Muscle of leg (tissue), 3 donors: ENCODE measurements at regions not wholly inside any gene's neighbourhood (a gene's known extent, or its start where the extent isn't known, plus 50 kb on each side); places are given as distances from the start of the nearest gene placed in this dataset.

Experiments used
- DNase-seq: peaks from one replicate; pipeline ENCODE4 v3.0.0; 2013
- H3K27ac ChIP-seq: one replicate; pipeline ENCODE4 v1.5.1; 2013; ENCODE audit warnings: mild to moderate bottlenecking, low read length, control low read depth
- H3K27me3 ChIP-seq: one replicate; pipeline ENCODE4 v1.6.1; 2013; ENCODE audit warnings: low read length; ENCODE audit not compliant: control insufficient read depth, insufficient read depth
- H3K36me3 ChIP-seq: one replicate; pipeline ENCODE4 v1.6.1; 2013; ENCODE audit warnings: low read length; ENCODE audit not compliant: control insufficient read depth, insufficient read depth
- H3K4me1 ChIP-seq: one replicate; pipeline ENCODE4 v1.6.1; 2013; ENCODE audit warnings: low read length; ENCODE audit not compliant: control insufficient read depth, insufficient read depth
- H3K4me3 ChIP-seq: one replicate; pipeline ENCODE4 v1.5.1; 2013; ENCODE audit warnings: low read length, control low read depth
- H3K9me3 ChIP-seq: replicated peaks from 2 replicates; pipeline ENCODE4 v1.6.1; 2013; ENCODE audit warnings: low read depth, low read length; ENCODE audit not compliant: control insufficient read depth
- WGBS: methylation state at CpG from one replicate; pipeline ENCODE4 v1.1.5; 2013; ENCODE audit warnings: missing lambda C conversion rate; ENCODE audit not compliant: insufficient coverage; 5-methylcytosine and 5-hydroxymethylcytosine counted together

DNA sequence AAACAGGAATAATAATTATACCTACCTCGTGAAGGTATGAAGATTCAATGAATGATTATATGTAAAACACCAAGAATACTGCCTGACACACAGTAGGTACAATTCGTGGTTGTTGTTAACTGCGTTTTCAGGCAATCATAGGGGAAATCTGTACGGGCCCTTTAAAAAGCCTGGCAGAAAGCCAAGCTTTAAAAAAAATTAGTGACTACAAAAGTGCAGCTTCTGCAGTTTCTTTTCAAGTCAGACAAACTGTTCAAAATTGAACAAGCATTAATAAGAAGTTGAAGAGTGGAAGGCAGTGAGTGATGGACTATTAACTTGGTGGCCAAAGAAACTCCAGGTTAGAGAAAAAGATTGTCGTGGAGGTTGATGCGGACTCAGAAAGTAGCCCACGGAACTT, 85.9 kb upstream of the TRIO start:
- Histone ChIP-seq H3K4me3 (no peak overlapping the region), H3K9me3 (no peaks in the 10 kb centered on the region), H3K27ac (no peak overlapping the region), H3K27me3 (no peaks in the 10 kb centered on the region), H3K4me1 (no peaks in the 10 kb centered on the region), H3K36me3 (no peaks in the 10 kb centered on the region)
- DNase-seq: no peak
- 55% methylated on average over 6 of the region's 7 CpGs for WGBS

DNA sequence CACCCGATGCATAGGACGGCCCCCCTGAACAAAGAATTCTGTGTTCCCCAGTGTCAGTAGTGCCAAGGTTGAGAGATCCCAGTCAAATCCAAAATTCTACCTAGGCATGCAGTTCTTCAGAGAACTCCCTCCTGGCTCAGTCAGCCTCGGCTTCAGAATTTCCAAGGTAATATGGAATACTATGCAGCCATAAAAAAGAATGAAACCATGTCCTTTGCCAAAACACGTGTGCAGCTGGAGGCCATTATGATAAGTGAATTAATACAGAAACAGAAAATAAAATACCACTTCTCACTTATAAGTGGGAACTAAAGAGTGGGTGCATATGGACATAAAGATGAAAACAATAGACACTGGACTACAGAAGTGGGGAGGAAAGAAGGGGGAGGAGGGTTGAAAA, 87.1 kb upstream of the TRIO start:
- Histone ChIP-seq H3K4me1 (no peaks in the 10 kb centered on the region), H3K27ac (no peak overlapping the region), H3K36me3 (no peaks in the 10 kb centered on the region), H3K9me3 (no peaks in the 10 kb centered on the region), H3K27me3 (no peaks in the 10 kb centered on the region), H3K4me3 (no peak overlapping the region)
- WGBS: 100% methylated on average over 1 of the region's 4 CpGs
- no peak for DNase-seq

DNA sequence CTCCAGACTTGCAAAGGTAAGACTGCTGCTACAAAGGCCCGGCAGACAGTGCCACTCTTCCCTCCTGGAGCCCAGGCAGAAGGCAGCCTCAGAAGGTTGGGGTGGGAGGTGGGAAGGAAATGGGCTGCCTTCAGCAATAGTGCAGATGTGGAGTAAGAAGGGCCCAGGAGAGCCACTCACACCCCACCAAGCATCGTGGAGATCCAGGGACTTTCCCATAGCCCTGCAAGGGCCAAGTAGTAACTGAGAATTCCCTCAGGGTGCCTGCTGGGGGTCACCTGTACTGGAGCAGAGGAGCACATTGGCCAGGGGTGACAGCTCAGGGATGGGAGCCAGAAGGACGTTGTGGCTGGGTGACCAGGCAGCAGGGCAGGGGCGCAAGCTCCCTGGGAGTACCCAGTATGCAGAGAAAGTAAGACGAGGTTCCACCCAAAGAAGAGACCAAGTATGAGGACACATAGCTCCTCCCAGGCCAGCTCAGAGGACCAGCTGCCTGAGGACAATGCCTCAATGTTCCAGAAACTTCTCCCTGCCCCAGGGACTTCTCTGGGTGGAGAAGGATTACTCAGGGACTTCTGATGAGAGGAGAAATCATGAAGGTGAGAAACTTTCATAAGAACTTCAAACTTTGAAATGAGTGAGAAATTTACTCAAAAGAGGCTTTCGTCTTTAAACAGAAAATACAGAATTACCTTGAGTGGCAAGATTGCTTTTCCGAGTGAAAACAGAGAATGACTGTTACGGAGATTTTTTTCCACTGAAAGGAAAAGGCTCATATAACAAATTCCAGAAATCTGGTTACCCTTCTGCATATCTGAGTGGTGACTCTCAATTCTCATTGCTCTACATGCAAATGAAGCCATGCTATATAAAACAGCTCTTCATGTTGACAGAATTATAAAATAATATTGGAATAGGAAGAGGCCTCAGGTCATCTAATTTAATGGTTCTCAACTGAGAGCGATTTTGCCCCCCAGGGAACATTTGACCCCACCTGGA, 87.9 kb upstream of the TRIO start:
- Histone ChIP-seq H3K27ac (no peak overlapping the region), H3K4me3 (no peak overlapping the region), H3K36me3 (no peaks in the 10 kb centered on the region), H3K4me1 (no peaks in the 10 kb centered on the region), H3K27me3 (no peaks in the 10 kb centered on the region), H3K9me3 (no peaks in the 10 kb centered on the region)
- WGBS: 80% methylated on average over 3 of the region's 9 CpGs
- DNase-seq: no peak

DNA sequence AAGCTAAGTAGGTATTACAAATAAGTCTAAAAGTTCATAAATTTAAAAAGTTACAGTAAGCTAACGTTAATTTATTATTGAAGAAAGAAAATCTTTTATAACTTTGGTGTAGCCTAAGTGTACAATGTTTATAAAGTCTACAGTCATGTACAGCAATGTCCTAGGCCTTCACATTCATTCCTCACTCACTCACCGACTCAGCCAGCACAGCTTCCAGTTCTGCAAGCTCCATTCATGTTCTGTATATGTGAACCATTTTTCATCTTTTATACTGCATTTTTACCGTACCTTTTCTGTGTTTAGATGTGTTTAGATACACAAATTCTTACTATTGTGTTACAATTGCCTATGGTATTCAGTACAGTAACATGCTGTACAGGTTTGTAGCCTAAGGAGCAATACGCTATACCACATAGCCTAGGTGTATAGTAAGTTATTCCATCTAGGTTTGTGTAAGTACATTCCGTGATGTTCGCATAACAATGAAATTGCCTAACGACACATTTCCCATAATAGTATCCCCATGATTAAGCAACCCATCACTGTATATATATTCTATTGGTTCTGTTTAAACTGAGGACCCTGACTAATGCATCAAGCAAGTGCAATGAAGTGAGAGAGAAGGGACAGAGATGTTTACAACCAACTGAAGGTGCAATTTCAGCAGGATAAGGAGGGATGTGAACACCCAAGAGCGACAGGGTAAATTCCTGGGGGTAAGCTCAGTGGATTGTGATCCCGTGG, 88.9 kb upstream of the TRIO start:
- Histone ChIP-seq H3K27me3 (no peaks in the 10 kb centered on the region), H3K9me3 (no peaks in the 10 kb centered on the region), H3K27ac (no peak overlapping the region), H3K4me1 (no peaks in the 10 kb centered on the region), H3K4me3 (no peak overlapping the region), H3K36me3 (no peaks in the 10 kb centered on the region)
- DNase-seq: no peak
- WGBS: no CpG with 5 or more reads among the region's 9 CpGs

DNA sequence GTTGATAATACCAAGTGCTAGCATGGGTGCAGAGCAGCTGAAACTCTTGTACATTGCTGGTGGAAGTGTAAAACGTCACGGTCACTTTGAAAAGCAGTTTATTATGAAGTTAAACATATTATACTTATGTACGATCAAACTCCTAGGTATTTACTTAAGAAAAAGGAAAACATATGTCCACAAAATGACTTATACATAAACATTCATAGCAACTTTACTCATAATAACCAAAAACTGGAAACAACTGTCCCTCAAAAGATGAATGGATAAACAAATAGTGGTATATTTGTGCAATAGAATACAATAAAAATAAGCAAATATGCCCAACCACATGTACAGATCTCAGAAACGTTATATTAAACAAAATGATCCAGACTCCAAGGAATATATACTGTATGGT, 92.3 kb upstream of the TRIO start:
- no peaks in the 10 kb centered on the region for H3K4me1 ChIP-seq

DNA sequence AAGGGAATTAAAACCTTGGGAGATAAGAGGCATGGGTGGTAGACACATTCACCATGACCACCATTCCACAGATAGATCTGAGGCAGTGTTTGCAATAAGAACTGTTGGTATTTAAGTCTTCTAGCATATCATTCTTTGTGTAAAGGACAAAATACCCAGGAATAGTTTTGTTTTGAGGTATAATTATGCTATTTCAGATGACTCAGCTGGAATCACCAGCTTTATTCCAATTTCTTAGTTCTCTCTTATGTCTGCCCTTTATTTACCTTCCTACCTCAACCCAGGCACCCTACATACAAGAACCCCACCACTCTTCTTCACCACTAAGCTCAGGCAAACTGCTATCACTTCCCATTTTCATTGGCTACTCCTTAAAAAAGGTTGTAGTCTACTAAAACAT, 94.7 kb upstream of the TRIO start:
- H3K9me3 ChIP-seq: peaks cover 3% of the 10 kb centered on the region
- no peak overlapping the region for H3K4me3 ChIP-seq
- H3K27me3 ChIP-seq: no peaks in the 10 kb centered on the region
- no peak for DNase-seq
- no peaks in the 10 kb centered on the region for H3K36me3 ChIP-seq
- no peak overlapping the region for H3K27ac ChIP-seq
- no peaks in the 10 kb centered on the region for H3K4me1 ChIP-seq

More for the DNA sequence above, 92.3 kb upstream of the TRIO start:
- H3K9me3 ChIP-seq: peaks cover 3% of the 10 kb centered on the region
- WGBS: no CpG with 5 or more reads among the region's 4 CpGs
- no peaks in the 10 kb centered on the region for H3K27me3 ChIP-seq
- DNase-seq: no peak
- H3K36me3 ChIP-seq: no peaks in the 10 kb centered on the region
- no peak overlapping the region for H3K4me3 ChIP-seq
- no peak overlapping the region for H3K27ac ChIP-seq

DNA sequence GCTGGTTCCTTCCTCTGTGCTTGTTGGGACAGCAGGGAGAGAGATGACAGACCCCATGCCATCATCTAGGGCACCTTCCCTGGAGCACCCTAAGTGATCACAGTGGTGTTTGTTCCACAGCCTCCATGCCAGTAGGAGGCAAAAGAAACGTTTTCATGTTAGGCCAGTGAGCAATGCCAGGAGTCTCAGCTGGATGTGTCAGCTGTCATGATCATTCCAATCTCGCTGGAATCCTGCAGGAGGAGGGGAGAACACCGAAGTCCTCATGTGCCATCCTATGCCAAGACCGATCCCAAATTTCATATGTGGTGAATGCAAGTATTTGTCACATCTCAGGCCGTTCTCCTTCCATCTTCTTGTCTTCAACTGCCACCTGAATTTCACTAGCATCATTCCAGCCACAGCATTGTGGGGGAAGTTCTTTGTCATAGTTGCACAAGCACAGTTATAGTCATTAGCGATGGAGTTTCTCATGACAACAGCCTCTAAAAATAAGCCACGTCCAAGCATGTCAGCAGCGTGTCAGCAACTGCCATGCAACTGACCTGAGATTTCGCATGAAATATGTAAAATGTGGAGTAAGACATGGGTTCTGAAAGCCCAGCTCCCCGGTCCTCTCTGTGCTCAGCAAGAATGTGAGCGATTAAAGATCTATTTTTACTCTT, 97.2 kb upstream of the DNAH5 start:
- H3K27ac ChIP-seq: peak overlapping the region; percentile 76
- peaks cover 50% of the 10 kb centered on the region for H3K4me1 ChIP-seq
- H3K27me3 ChIP-seq: no peaks in the 10 kb centered on the region
- WGBS: 65% methylated on average over 4 of the region's 11 CpGs
- no peak overlapping the region for H3K4me3 ChIP-seq
- H3K36me3 ChIP-seq: no peaks in the 10 kb centered on the region
- no peaks in the 10 kb centered on the region for H3K9me3 ChIP-seq
- DNase-seq: peak; percentile 79

DNA sequence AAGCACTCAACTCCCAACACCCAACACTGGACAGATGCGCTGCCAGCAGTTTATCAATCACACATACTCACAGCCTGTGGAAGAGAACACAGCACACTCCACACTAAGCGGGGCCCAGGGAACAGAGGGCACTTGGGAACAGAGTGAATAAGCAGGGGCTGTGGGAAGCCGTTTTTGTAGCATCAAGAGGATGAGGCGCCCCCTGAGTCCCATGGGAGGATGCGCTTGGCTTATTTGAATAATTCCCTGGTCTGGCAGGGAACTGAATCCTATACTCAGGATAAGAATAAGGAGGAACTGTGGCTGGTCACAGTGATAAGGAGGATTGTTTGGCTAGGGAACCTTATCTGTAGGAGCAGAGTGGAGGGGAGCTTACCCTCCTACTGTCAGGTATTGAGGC, 96.1 kb upstream of the DNAH5 start:
- Histone ChIP-seq H3K4me1 (peaks cover 61% of the 10 kb centered on the region), H3K27me3 (no peaks in the 10 kb centered on the region), H3K27ac (no peak overlapping the region), H3K36me3 (no peaks in the 10 kb centered on the region), H3K9me3 (no peaks in the 10 kb centered on the region), H3K4me3 (no peak overlapping the region)
- WGBS: 58% methylated on average over 3 of the region's 5 CpGs
- DNase-seq: no peak

DNA sequence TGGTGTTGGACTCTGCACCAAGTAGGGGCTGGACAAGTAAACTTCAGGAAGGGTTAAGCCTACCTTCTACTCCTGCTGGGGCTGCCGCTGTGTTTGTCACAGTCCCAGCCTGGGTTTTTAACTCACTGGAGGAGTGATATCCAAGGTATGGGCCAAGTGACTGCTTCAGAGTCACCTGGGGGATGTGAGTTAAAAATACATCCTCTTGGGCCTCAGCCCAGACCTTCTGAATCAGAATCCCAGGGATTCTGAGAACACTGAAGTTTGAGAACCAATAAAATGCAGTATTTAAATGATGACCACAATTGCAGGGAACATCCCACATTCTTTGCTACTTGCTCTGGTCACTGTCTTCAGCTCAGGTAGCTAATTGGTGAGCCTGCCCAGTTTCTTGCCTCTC, 95.1 kb upstream of the DNAH5 start:
- peak; percentile 17 for DNase-seq
- WGBS: no CpG with 5 or more reads among the region's 1 CpG
- no peaks in the 10 kb centered on the region for H3K36me3 ChIP-seq

DNA sequence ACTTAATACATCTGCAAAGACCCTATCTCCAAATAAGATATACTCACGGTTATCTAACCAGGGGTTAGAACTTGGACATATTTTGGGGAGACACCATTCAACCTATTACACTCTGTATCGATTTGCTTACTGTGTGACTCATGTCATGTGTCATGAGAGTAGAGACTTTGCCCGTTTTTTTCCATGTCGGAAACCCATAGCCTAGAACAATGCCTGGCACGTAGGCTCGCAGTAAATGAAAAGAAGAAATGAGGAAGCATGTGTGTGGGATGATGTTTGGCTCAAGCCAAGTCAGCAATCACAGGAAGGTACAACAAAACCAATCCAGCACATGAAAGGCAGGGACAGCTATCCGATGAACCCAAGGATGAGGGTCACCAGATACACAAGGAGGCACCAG, 94.6 kb upstream of the DNAH5 start:
- DNase-seq: no peak

More for the DNA sequence above, 95.1 kb upstream of the DNAH5 start:
- Histone ChIP-seq H3K27me3 (no peaks in the 10 kb centered on the region), H3K27ac (no peak overlapping the region), H3K9me3 (no peaks in the 10 kb centered on the region), H3K4me3 (no peak overlapping the region), H3K4me1 (peaks cover 70% of the 10 kb centered on the region)

More for the DNA sequence above, 94.6 kb upstream of the DNAH5 start:
- WGBS: 100% methylated on average over 1 of the region's 7 CpGs
- H3K4me3 ChIP-seq: no peak overlapping the region
- no peaks in the 10 kb centered on the region for H3K27me3 ChIP-seq
- H3K4me1 ChIP-seq: peaks cover 70% of the 10 kb centered on the region
- no peak overlapping the region for H3K27ac ChIP-seq
- no peaks in the 10 kb centered on the region for H3K9me3 ChIP-seq
- H3K36me3 ChIP-seq: no peaks in the 10 kb centered on the region
